ENCODE measurements at regions not wholly inside any gene's neighbourhood (a gene's known extent, or its start where the extent isn't known, plus 50 kb on each side); places are given as distances from the start of the nearest gene placed in this dataset.

DNA sequence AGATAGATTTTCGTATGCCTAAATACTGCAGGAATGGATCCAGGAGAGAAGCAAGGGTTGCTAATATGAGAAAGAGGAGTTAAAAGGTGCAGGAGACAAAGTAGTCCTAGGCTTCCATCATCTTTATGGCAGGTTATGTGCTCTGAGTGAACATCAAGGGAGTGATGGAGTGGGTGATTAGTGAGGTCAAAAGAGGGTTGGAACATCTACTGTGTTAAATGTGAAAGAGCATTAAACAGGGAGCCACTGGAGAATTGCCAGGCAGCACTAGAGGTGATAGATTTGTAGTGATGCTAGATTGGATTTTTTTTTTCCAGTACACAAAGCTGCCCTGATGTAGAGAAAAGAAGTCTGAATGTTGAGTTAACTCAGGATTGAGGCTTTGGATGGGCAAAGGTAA lies 199.3 kb downstream of the NMUR2 start:
- TF ChIP-seq, protein P1, sequence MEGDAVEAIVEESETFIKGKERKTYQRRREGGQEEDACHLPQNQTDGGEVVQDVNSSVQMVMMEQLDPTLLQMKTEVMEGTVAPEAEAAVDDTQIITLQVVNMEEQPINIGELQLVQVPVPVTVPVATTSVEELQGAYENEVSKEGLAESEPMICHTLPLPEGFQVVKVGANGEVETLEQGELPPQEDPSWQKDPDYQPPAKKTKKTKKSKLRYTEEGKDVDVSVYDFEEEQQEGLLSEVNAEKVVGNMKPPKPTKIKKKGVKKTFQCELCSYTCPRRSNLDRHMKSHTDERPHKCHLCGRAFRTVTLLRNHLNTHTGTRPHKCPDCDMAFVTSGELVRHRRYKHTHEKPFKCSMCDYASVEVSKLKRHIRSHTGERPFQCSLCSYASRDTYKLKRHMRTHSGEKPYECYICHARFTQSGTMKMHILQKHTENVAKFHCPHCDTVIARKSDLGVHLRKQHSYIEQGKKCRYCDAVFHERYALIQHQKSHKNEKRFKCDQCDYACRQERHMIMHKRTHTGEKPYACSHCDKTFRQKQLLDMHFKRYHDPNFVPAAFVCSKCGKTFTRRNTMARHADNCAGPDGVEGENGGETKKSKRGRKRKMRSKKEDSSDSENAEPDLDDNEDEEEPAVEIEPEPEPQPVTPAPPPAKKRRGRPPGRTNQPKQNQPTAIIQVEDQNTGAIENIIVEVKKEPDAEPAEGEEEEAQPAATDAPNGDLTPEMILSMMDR (IDR thresholded peaks at IDR 0.05) = no peak
- TF ChIP-seq POLR2A (IDR thresholded peaks at IDR 0.05) = no peak

Measured in esophagus squamous epithelium (tissue), 4 donors.